ENCODE measurements at regions not wholly inside any gene's neighbourhood (a gene's known extent, or its start where the extent isn't known, plus 50 kb on each side); places are given as distances from the start of the nearest gene placed in this dataset.

GRCh38 chr4:136571315-136571714 is 961.0 kb downstream of the PCDH18 start:
- TF ChIP-seq CTCF (IDR thresholded peaks at IDR 0.05) (no peak), POLR2A (IDR thresholded peaks at IDR 0.05) (no peak)
